Mucosa of descending colon (tissue), 3 donors: ENCODE measurements at regions not wholly inside any gene's neighbourhood (a gene's known extent, or its start where the extent isn't known, plus 50 kb on each side); places are given as distances from the start of the nearest gene placed in this dataset.

Experiments
- ATAC-seq: fragments of 200-7000 bp; cut with Tn5 transposase; one replicate; pipeline ENCODE4 v1.9.1; 2020; ENCODE audit warnings: mild to moderate bottlenecking, moderate library complexity
- DNase-seq, 3 donors: peaks; one replicate each; pipeline ENCODE4 v3.0.0-alpha.2; 2020
- H3K36me3 ChIP-seq: fragments of 200-600 bp; one replicate; pipeline ENCODE4 v1.8.0; 2021; ENCODE audit warnings: low read depth, mild to moderate bottlenecking
- H3K4me1 ChIP-seq: fragments of 200-600 bp; one replicate; pipeline ENCODE4 v1.8.0; 2021; ENCODE audit warnings: low read depth, mild to moderate bottlenecking
- H3K4me3 ChIP-seq: fragments of 200-600 bp; one replicate; pipeline ENCODE4 v1.8.0; 2021; ENCODE audit warnings: mild to moderate bottlenecking
- H3K9me3 ChIP-seq: fragments of 200-600 bp; one replicate; pipeline ENCODE4 v1.8.0; 2021; ENCODE audit warnings: mild to moderate bottlenecking
- intact Hi-C, 2 donors: fragments of 100-400 bp; cut with DNase I in 1 of 2; cut with micrococcal nuclease in 1 of 2; formaldehyde crosslinking; loops; one replicate each; pipeline versions ENCODE4 v1.11.0 to v1.11.1; 2022; cut with DNase I, micrococcal nuclease
- TF ChIP-seq, protein P1 (sequence below): fragments of 200-600 bp; IDR thresholded peaks from one replicate; pipeline ENCODE4 v1.8.0; 2022; ENCODE audit warnings: antibody characterized with exemption, mild to moderate bottlenecking
- donor health status: DM: no; HTN: no; CAD: no; lungs with moderate emphysema.
- donor health status: DM: no; HTN: no; CAD: no.
- donor health status: DM: no; HTN: yes; CAD: no.

DNA sequence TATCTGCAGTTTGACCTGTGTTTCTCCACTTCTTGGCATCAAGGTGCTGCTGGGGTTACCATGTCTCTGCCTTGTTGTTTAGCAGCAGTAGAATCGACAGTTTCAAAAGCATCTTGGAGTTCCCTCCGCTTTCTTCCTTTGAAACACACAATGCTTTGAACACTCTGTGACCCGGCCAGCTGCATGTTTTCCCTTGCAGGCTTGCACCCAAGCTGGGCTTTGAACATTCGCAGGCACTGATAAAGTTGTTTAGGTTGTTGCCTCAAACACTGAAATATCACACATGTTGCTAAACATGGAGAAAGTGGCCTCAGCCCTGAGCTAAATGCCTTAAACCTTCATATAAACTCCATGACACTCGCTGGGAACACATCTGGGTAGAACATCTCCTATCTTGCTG, 251.7 kb downstream of the TSN start:
- Histone ChIP-seq H3K9me3 (no peaks in the 10 kb centered on the region), H3K4me1 (no peaks in the 10 kb centered on the region), H3K4me3 (no peak overlapping the region), H3K36me3 (no peaks in the 10 kb centered on the region)
- TF ChIP-seq, protein P1, sequence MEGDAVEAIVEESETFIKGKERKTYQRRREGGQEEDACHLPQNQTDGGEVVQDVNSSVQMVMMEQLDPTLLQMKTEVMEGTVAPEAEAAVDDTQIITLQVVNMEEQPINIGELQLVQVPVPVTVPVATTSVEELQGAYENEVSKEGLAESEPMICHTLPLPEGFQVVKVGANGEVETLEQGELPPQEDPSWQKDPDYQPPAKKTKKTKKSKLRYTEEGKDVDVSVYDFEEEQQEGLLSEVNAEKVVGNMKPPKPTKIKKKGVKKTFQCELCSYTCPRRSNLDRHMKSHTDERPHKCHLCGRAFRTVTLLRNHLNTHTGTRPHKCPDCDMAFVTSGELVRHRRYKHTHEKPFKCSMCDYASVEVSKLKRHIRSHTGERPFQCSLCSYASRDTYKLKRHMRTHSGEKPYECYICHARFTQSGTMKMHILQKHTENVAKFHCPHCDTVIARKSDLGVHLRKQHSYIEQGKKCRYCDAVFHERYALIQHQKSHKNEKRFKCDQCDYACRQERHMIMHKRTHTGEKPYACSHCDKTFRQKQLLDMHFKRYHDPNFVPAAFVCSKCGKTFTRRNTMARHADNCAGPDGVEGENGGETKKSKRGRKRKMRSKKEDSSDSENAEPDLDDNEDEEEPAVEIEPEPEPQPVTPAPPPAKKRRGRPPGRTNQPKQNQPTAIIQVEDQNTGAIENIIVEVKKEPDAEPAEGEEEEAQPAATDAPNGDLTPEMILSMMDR, result no peak
- ATAC-seq, result no peak
- intact Hi-C loops, result no loop called here
- no peak for DNase-seq

DNA sequence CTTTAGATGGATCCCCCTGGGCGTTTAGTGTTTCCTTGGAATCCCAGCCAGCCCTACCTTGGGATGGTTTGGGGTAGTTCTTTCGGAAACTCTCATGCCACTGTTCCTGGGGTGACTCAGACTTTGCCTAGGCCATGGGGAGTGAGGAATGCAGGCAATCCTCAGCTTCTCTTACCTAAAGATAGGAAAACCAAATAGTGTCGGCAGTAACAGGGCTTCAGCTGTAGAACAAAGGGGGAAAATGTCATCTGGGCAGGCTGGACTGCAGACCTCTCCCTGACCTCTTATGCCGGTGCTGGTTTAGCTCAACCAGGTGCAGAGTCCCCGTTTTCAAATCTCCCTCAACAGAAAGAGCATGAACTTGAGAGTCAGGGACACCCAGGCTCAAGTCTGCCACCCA, 252.1 kb downstream of the TSN start:
- no peaks in the 10 kb centered on the region for H3K36me3 ChIP-seq

DNA sequence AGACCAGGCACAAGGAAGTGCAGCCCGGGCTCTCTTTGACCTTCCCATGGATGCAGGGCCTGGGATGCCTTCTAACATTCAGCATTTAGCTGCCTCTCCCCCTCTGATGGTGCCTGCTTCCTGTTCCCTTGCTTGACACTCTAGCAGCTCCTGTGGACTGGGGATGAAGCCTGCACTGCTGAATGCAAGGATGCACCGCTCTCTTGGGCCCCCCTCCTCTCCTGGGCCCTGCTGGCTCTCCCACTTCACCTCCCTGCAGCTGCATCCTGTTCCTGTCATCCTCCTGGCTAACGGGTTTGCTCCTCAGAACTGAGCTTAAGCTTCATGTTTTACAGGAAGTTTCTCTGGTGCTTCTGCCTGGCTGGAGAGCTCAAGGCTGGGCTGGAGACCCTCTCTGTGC, 254.1 kb downstream of the TSN start:
- ATAC-seq (no peak), DNase-seq (no peak)
- Histone ChIP-seq H3K9me3 (no peaks in the 10 kb centered on the region), H3K4me1 (no peaks in the 10 kb centered on the region), H3K36me3 (no peaks in the 10 kb centered on the region), H3K4me3 (no peak overlapping the region)
- intact Hi-C loops, result no loop called here
- TF ChIP-seq, protein P1, result no peak

More for the DNA sequence above, 252.1 kb downstream of the TSN start:
- TF ChIP-seq, protein P1, result no peak
- ATAC-seq, result no peak
- intact Hi-C loops, result no loop called here
- no peaks in the 10 kb centered on the region for H3K4me1 ChIP-seq
- H3K9me3 ChIP-seq, result no peaks in the 10 kb centered on the region
- H3K4me3 ChIP-seq, result no peak overlapping the region
- DNase-seq, result no peak

DNA sequence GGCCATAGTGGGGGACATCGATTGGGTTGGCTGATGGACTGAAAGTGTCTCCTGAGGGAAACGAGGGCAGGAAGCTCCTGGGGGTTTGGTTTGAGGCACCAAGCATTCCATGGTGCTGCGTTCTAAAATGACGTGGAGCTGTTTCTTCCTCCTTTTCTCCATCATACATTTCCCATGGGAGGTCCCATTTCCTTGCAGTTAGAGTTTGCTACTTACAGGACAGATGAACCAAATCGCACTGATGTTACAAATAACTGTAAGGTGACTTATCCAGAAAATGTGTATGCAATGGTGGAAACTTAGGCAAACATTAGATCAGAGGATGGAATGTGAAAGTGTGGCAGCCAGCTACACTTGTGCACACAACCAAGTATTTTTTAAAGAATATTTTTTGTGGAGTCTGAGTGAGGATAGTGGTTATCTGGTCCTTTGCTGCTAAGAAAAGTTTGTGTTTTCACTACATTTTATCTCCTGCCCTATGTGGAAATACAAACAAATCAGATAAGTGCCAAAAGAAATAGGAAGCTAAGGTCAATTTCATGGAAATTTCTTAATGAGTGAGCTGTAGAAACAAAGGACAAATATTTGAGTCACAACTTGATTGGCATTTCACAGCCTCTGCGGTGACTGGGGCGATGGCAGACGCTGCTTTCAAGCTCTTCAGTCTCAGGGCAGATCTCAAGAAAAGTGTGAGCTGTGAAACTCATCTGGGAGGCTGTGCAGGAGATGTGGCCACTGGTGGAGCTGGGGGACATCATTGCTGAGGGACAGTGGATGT, 256.2 kb downstream of the TSN start:
- H3K4me1 ChIP-seq, result no peaks in the 10 kb centered on the region
- TF ChIP-seq, protein P1, result no peak

DNA sequence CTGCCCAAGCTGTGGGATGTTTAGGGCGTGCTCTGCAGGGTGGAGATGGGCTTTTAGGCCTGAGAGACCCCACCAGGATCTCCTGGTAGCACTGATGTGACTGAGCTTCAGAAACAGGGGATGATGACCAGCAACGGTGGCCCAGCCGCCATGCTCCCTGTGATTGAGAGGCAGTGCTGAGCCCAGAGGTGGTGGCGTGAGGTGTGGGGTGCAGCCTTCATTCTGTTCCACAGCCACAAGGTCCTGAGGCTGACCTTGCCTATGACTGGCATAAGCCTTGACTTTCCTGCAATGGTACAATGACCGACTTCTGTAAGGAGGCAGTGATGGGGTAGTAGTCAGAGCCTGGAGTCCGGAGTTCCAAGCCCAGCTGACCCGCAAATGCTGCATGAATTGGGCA, 263.3 kb downstream of the TSN start:
- no peak for ATAC-seq
- TF ChIP-seq, protein P1, result no peak
- Histone ChIP-seq H3K9me3 (no peaks in the 10 kb centered on the region), H3K4me3 (no peak overlapping the region), H3K4me1 (peaks cover 12% of the 10 kb centered on the region), H3K36me3 (no peaks in the 10 kb centered on the region)
- no peak for DNase-seq
- intact Hi-C loops, result no loop called here

More for the DNA sequence above, 256.2 kb downstream of the TSN start:
- ATAC-seq (no peak), DNase-seq (no peak)
- intact Hi-C loops, result no loop called here
- Histone ChIP-seq H3K4me3 (no peak overlapping the region), H3K36me3 (no peaks in the 10 kb centered on the region), H3K9me3 (no peaks in the 10 kb centered on the region)
